Urothelium cell line (cell line): ENCODE measurements at regions not wholly inside any gene's neighbourhood (a gene's known extent, or its start where the extent isn't known, plus 50 kb on each side); places are given as distances from the start of the nearest gene placed in this dataset.

Source experiments
- DNase-seq: peaks from one replicate; pipeline ENCODE4 v3.0.0; 2011; ENCODE audit warnings: low spot score, mixed read lengths
- FAIRE-seq: peaks from 2 replicates; lab custom pipeline; 2011; peaks lifted over from hg19 to GRCh38; lab: Jason Lieb, UNC

GRCh38 chr6:54784011-54784410 is 62.6 kb upstream of the FAM83B start:
- DNase-seq (no peak), FAIRE-seq (no peak)

- FAIRE-seq (no peak), DNase-seq (no peak)
These were observed 60.4 kb upstream of the FAM83B start for GRCh38 chr6:54786154-54786553.

DNA sequence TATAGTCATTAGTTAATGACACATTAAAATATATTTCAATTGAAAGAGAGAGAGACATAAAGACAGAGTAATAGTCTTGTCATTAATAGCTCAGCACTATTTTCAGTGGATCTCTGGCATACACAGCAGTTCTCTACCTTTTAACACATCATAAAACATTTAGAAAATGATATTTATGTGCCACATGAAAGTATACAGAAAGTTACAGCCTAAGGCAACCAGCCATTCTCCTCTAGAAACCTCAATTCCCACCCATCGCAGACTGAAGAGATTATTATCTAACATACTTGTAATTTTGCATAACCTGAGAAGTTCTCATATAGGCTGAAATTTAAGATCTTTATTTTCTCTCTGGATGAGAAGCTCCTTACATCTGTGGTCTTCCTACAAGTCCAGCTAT is 58.7 kb upstream of the FAM83B start:
- DNase-seq: no peak
- no peak for FAIRE-seq
